Stimulated activated naive B cell treated with anti-CD40 and anti-IgM and Interleukin-4, amounts not matched to agents 10 μg/mL and 1 μg/mL and 100 μg/mL, for 72 hours (primary cell): ENCODE measurements at regions not wholly inside any gene's neighbourhood (a gene's known extent, or its start where the extent isn't known, plus 50 kb on each side); places are given as distances from the start of the nearest gene placed in this dataset.
"Not testable (repeated sequence)": the region's sequence is repeated elsewhere in the genome, so short reads cannot be mapped to it uniquely, and the experiment has no call there.

Experiments used
- ATAC-seq, 2 donors: fragments of 150-1000 bp; cut with Tn5 transposase; replicated peaks; 2 replicates each; pipeline ENCODE4 v1.10.0; 2021; ENCODE audit warnings: moderate library complexity in 1 of 2
- DNase-seq: peaks from one replicate; pipeline ENCODE4 v3.0.0; 2021
- H3K27ac Mint-ChIP-seq: one replicate; pipeline ENCODE4 v1.8.0; 2022; ENCODE audit warnings: mild to moderate bottlenecking, mixed read lengths
- H3K27me3 Mint-ChIP-seq, 2 donors: one replicate each; pipeline ENCODE4 v1.8.0; 2022; ENCODE audit warnings: mixed read lengths in 2 of 2
- H3K36me3 Mint-ChIP-seq, 2 donors: one replicate each; pipeline ENCODE4 v1.8.0; 2022; ENCODE audit warnings: mixed read lengths in 2 of 2, mild to moderate bottlenecking in 1 of 2
- H3K4me1 Mint-ChIP-seq, 2 donors: one replicate each; pipeline ENCODE4 v1.8.0; 2022; ENCODE audit warnings: mixed read lengths in 2 of 2, mild to moderate bottlenecking in 1 of 2
- H3K4me3 Mint-ChIP-seq, 2 donors: one replicate each; pipeline ENCODE4 v1.8.0; 2022; ENCODE audit warnings: mild to moderate bottlenecking in 2 of 2, mixed read lengths in 2 of 2, moderate library complexity in 1 of 2
- H3K9me3 Mint-ChIP-seq, 2 donors: one replicate each; pipeline ENCODE4 v1.8.0; 2022; ENCODE audit warnings: mixed read lengths in 2 of 2, mild to moderate bottlenecking in 1 of 2

- peaks cover 4 to 14% of the 10 kb centered on the region in 2 donors for H3K36me3 Mint-ChIP-seq
- not testable (repeated sequence) for ATAC-seq, H3K4me1 Mint-ChIP-seq, DNase-seq, H3K27me3 Mint-ChIP-seq, H3K27ac Mint-ChIP-seq, H3K4me3 Mint-ChIP-seq, H3K9me3 Mint-ChIP-seq
These were observed 51.1 kb downstream of the NBPF8 start for GRCh38 chr1:120465900-120466299.

DNA sequence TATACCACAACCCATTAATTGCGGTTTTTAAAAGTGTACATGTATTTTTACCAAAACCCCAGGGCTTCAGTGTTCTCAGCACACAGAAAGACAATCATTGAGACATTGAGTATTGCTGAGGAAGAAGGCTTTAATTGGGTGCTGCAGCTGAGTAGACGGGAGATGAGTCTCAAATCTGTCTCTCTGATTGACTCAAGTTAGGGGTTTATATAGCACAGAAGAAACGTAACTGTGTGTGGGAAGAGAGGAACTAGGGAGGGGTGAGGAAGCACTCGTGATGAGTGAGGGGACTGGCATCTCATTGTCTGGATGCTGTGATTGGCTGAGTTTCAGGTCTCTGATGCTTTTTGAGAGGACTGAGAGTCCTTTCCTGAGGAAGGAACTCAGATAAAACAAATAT is 62.8 kb downstream of the NBPF8 start:
- H3K9me3 Mint-ChIP-seq, H3K4me1 Mint-ChIP-seq, H3K4me3 Mint-ChIP-seq, DNase-seq, H3K27me3 Mint-ChIP-seq, H3K27ac Mint-ChIP-seq, ATAC-seq: not testable (repeated sequence)
- H3K36me3 Mint-ChIP-seq: peaks cover 16 to 18% of the 10 kb centered on the region in 2 donors

GRCh38 chr1:120478400-120478799 is 63.6 kb downstream of the NBPF8 start:
- H3K27ac Mint-ChIP-seq, H3K4me3 Mint-ChIP-seq, H3K9me3 Mint-ChIP-seq, H3K4me1 Mint-ChIP-seq, ATAC-seq, H3K27me3 Mint-ChIP-seq, DNase-seq: not testable (repeated sequence)
- H3K36me3 Mint-ChIP-seq: peaks cover 20 to 21% of the 10 kb centered on the region in 2 donors

- not testable (repeated sequence) for H3K27ac Mint-ChIP-seq, H3K27me3 Mint-ChIP-seq, H3K4me3 Mint-ChIP-seq, H3K4me1 Mint-ChIP-seq, DNase-seq, H3K9me3 Mint-ChIP-seq, ATAC-seq
- peaks cover 21 to 28% of the 10 kb centered on the region in 2 donors for H3K36me3 Mint-ChIP-seq
These were observed 72.7 kb downstream of the NBPF8 start for GRCh38 chr1:120487542-120487941.

DNA sequence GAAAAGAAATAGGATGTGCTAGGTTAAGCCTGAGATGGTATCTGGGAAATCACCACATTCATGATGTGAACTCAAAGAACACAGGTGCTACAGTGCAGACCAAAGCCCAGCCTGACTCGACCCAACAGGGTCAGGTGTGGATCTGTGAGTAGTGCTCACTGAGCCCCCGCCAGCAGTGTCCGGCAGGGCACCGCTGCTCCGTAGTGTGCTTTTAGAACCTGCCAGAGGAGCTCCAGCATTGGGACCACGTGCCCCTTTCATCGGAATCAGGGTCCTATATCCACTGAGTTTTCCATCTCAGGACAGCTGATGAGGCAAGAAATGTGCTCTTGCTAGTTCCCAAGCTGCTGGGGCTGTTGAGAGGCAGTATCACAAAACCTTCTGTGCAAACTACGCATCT is 74.4 kb downstream of the NBPF8 start:
- not testable (repeated sequence) for H3K27me3 Mint-ChIP-seq, H3K4me3 Mint-ChIP-seq, ATAC-seq, DNase-seq, H3K4me1 Mint-ChIP-seq, H3K27ac Mint-ChIP-seq, H3K9me3 Mint-ChIP-seq
- H3K36me3 Mint-ChIP-seq: peaks cover 20 to 21% of the 10 kb centered on the region in 2 donors

DNA sequence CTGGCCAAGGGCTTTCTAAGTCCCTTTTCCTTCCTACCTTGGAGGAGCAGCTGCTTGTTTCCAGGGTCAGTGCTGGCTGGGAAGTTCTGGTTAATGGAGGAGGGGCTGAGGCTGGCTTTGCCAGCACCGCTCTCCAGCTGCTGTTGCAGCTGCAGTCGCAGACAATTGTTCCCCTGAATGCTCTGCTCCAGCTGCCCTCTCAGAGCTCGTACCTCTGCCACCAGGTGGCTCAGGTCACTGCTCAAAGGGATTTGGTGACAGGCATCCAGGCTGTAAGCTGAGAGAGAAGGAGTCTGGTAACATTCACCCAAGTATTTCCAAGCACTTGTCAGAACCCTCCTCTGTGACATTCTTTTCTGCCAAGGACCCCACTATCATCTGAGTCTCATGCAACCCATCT is 82.3 kb downstream of the NBPF8 start:
- not testable (repeated sequence) for H3K4me3 Mint-ChIP-seq, H3K27me3 Mint-ChIP-seq, ATAC-seq, DNase-seq, H3K27ac Mint-ChIP-seq, H3K9me3 Mint-ChIP-seq, H3K36me3 Mint-ChIP-seq, H3K4me1 Mint-ChIP-seq

DNA sequence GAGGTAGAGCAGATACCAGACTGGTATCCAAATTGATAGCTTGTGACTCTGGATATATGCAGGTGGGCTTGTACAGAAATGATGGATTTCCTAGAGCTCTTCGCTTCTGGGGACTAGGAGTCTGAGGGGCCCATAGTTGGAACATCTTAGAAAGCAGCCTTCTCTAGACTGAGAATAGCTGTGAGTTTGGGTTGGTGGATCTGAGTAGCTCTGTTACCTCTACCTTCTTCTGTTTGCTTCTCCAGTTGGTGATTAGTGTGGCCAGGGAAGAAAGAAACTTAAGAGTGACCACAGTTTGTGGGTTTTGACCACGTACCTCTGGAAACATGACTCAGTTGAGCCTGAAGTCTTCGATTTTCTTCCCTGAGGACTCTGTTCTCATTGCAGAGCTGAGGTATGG is 88.4 kb downstream of the NBPF8 start:
- not testable (repeated sequence) for H3K9me3 Mint-ChIP-seq, H3K4me3 Mint-ChIP-seq, H3K27ac Mint-ChIP-seq, H3K27me3 Mint-ChIP-seq, H3K4me1 Mint-ChIP-seq, DNase-seq, ATAC-seq, H3K36me3 Mint-ChIP-seq

GRCh38 chr1:120506352-120506751 is 91.5 kb downstream of the NBPF8 start:
- not testable (repeated sequence) for H3K4me1 Mint-ChIP-seq, ATAC-seq

GRCh38 chr1:120508351-120508750 is 93.5 kb downstream of the NBPF8 start:
- H3K27me3 Mint-ChIP-seq, H3K9me3 Mint-ChIP-seq, H3K4me1 Mint-ChIP-seq, H3K4me3 Mint-ChIP-seq, DNase-seq, H3K27ac Mint-ChIP-seq: not testable (repeated sequence)
- peak; percentile 81 to 86 for ATAC-seq
- peaks cover 9 to 18% of the 10 kb centered on the region in 2 donors for H3K36me3 Mint-ChIP-seq

More at GRCh38 chr1:120506352-120506751, 91.5 kb downstream of the NBPF8 start:
- H3K27ac Mint-ChIP-seq, H3K4me3 Mint-ChIP-seq, DNase-seq, H3K9me3 Mint-ChIP-seq, H3K36me3 Mint-ChIP-seq, H3K27me3 Mint-ChIP-seq: not testable (repeated sequence)

- H3K27me3 Mint-ChIP-seq, H3K9me3 Mint-ChIP-seq, H3K4me3 Mint-ChIP-seq, H3K4me1 Mint-ChIP-seq, DNase-seq: not testable (repeated sequence)
- Mint-ChIP-seq H3K36me3 (peaks cover 9 to 18% of the 10 kb centered on the region in 2 donors), H3K27ac (peak overlapping the region; percentile 77)
- peak; percentile 59 to 74 for ATAC-seq
These were observed 94.4 kb downstream of the NBPF8 start for GRCh38 chr1:120509258-120509657.

GRCh38 chr1:120513099-120513498 is 98.3 kb downstream of the NBPF8 start:
- H3K27ac Mint-ChIP-seq, H3K27me3 Mint-ChIP-seq, ATAC-seq, H3K4me1 Mint-ChIP-seq, H3K4me3 Mint-ChIP-seq, H3K9me3 Mint-ChIP-seq, DNase-seq: not testable (repeated sequence)
- H3K36me3 Mint-ChIP-seq: peaks cover 10 to 14% of the 10 kb centered on the region in 2 donors

DNA sequence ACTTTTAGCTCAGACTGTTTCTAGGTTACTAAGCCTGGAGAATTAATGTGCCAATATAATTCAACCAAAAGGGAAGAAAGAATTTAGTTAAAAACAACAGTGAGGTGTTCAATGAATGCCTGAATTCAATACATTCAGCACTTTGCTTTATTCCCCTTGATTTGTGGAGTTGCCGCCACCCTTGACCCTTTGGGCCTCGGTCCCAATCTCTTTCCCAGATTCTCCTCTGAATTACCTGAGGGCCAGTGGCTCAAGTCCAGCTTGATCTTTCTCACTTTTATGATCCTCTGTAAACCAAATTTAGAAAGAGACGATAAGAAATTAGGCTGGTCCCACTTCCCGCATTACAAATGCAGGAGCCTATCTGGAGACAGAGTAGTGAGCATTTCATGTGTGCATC is 98.7 kb downstream of the NBPF8 start:
- peaks cover 10 to 14% of the 10 kb centered on the region in 2 donors for H3K36me3 Mint-ChIP-seq
- H3K4me1 Mint-ChIP-seq, H3K4me3 Mint-ChIP-seq, ATAC-seq, H3K27ac Mint-ChIP-seq, H3K9me3 Mint-ChIP-seq, H3K27me3 Mint-ChIP-seq, DNase-seq: not testable (repeated sequence)

DNA sequence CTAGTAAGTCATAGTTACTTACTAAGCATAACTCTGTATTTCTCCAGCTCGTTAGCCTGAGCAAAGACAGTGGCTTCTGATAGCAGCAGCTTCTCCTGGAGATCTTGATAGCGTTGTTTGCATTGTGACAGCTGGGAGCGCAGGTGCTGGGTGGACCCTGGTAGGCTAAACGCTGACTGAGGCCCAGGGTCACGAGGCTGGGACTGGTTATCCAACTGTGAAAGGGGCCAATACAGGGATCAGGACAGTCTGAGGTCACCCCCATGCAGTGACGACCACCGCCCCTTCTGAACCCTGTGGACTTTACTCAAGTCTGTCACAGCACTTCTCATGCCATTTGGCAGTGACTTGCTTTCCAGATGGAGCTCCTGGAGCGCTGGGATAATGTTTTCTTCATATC is 104.4 kb downstream of the NBPF8 start:
- not testable (repeated sequence) for H3K4me1 Mint-ChIP-seq, H3K4me3 Mint-ChIP-seq, H3K27ac Mint-ChIP-seq, H3K36me3 Mint-ChIP-seq, DNase-seq, H3K27me3 Mint-ChIP-seq, ATAC-seq, H3K9me3 Mint-ChIP-seq

DNA sequence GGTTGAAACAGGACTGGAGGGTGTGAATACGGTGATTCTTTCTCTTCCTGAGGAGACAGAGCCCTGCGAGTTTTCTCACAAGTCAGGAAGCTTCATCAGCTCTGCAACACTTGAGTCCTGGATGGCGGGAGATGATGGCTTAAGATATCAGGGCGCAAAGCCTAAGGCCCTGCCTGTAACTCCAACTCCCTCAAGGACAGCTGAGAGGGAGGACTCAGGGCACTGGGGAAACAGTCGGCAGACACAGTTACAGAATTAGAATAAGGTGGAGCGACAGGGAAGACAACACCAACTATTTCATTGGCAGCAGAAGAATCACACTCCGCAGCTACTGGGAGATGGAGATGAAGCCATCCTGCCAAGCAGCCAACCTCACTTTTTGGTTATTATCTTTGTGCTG is 109.6 kb downstream of the NBPF8 start:
- H3K4me1 Mint-ChIP-seq, H3K27me3 Mint-ChIP-seq, H3K27ac Mint-ChIP-seq, H3K36me3 Mint-ChIP-seq, H3K9me3 Mint-ChIP-seq, ATAC-seq, H3K4me3 Mint-ChIP-seq, DNase-seq: not testable (repeated sequence)

- not testable (repeated sequence) for ATAC-seq, H3K4me1 Mint-ChIP-seq, H3K27me3 Mint-ChIP-seq, H3K9me3 Mint-ChIP-seq, H3K36me3 Mint-ChIP-seq, H3K4me3 Mint-ChIP-seq, DNase-seq, H3K27ac Mint-ChIP-seq
These were observed 110.6 kb downstream of the NBPF8 start for GRCh38 chr1:120525386-120525785.

GRCh38 chr1:120529475-120530089 is 114.7 kb downstream of the NBPF8 start:
- not testable (repeated sequence) for H3K4me3 Mint-ChIP-seq, DNase-seq, ATAC-seq, H3K27ac Mint-ChIP-seq, H3K27me3 Mint-ChIP-seq, H3K4me1 Mint-ChIP-seq, H3K36me3 Mint-ChIP-seq, H3K9me3 Mint-ChIP-seq
